CD4-positive, alpha-beta T cell (primary cell): ENCODE measurements at regions not wholly inside any gene's neighbourhood (a gene's known extent, or its start where the extent isn't known, plus 50 kb on each side); places are given as distances from the start of the nearest gene placed in this dataset.

ENCODE experiments used
- ATAC-seq: fragments of 200-7000 bp; cut with Tn5 transposase; one replicate; pipeline ENCODE4 v1.10.0; 2022; ENCODE audit warnings: mild to moderate bottlenecking; ENCODE audit not compliant: poor library complexity
- CTCF ChIA-PET: fragments of 350-600 bp; sonication (Branson Sonifier 250); formaldehyde crosslinking; loops from one replicate; lab custom pipeline; 2021; ENCODE audit warnings: antibody characterized with exemption, inconsistent platforms; lab: Charles Lee
- POLR2A ChIA-PET: fragments of 350-600 bp; sonication (Branson Sonifier 250); formaldehyde crosslinking; loops from one replicate; lab custom pipeline; 2021; ENCODE audit warnings: antibody characterized with exemption, inconsistent platforms; lab: Charles Lee
- DNase-seq, 14 experiments: peaks; one replicate each; pipeline ENCODE4 v3.0.0-alpha.2; 2013 to 2020; ENCODE audit warnings: mixed read lengths in 2 of 14
- H3K27ac ChIP-seq, 2 donors: one replicate each; pipeline versions ENCODE4 v1.5.1 to v1.7.0; 2013; ENCODE audit warnings: low read length in 2 of 2, low read depth in 1 of 2, mild to moderate bottlenecking in 1 of 2
- H3K27me3 ChIP-seq, 2 experiments: 1 replicate in 1 of 2; 2 replicates in 1 of 2; pipeline versions ENCODE4 v1.6.1 to v1.7.0; 2013; ENCODE audit warnings: low read length in 2 of 2, control low read depth in 1 of 2, mild to moderate bottlenecking in 1 of 2, moderate library complexity in 1 of 2; ENCODE audit not compliant: insufficient read depth in 2 of 2, control insufficient read depth in 1 of 2
- H3K36me3 ChIP-seq: one replicate; pipeline ENCODE4 v1.6.1; 2013; ENCODE audit warnings: low read length, control low read depth; ENCODE audit not compliant: insufficient read depth
- H3K4me1 ChIP-seq: one replicate; pipeline ENCODE4 v1.6.1; 2013; ENCODE audit warnings: low read length, control low read depth; ENCODE audit not compliant: insufficient read depth
- H3K4me3 ChIP-seq: one replicate; pipeline ENCODE4 v1.5.1; 2013; ENCODE audit warnings: mild to moderate bottlenecking, low read length, moderate library complexity
- H3K9me3 ChIP-seq, 2 experiments: 1 replicate in 1 of 2; 2 replicates in 1 of 2; pipeline versions ENCODE4 v1.6.1 to v1.7.0; 2013; ENCODE audit warnings: low read length in 2 of 2, mild to moderate bottlenecking in 2 of 2, control low read depth in 1 of 2, moderate library complexity in 1 of 2; ENCODE audit not compliant: control insufficient read depth in 1 of 2, insufficient read depth in 1 of 2
- H3K27ac Mint-ChIP-seq: one replicate; pipeline ENCODE4 v1.8.0; 2020; ENCODE audit warnings: mixed read lengths
- H3K27me3 Mint-ChIP-seq: one replicate; pipeline ENCODE4 v1.8.0; 2021; ENCODE audit warnings: mixed read lengths
- H3K36me3 Mint-ChIP-seq: one replicate; pipeline ENCODE4 v1.8.0; 2021; ENCODE audit warnings: low read depth, mixed read lengths
- H3K4me1 Mint-ChIP-seq: one replicate; pipeline ENCODE4 v1.8.0; 2021; ENCODE audit warnings: low read depth, mixed read lengths
- H3K4me3 Mint-ChIP-seq: one replicate; pipeline ENCODE4 v1.8.0; 2020; ENCODE audit warnings: mild to moderate bottlenecking, mixed read lengths
- H3K9me3 Mint-ChIP-seq: one replicate; pipeline ENCODE4 v1.8.0; 2020; ENCODE audit warnings: mixed read lengths
- intact Hi-C, 2 experiments: fragments of 100-400 bp; cut with DNase I in 1 of 2; cut with micrococcal nuclease in 1 of 2; formaldehyde crosslinking; loops; one replicate each; pipeline versions ENCODE4 v1.15.1 to v1.9.0; 2023 to 2025; cut with DNase I, micrococcal nuclease
- TF ChIP-seq, protein P1 (sequence below): fragments of 200-600 bp; IDR thresholded peaks from one replicate; pipeline ENCODE4 v1.8.0; 2022; ENCODE audit warnings: antibody characterized with exemption, mild to moderate bottlenecking

DNA sequence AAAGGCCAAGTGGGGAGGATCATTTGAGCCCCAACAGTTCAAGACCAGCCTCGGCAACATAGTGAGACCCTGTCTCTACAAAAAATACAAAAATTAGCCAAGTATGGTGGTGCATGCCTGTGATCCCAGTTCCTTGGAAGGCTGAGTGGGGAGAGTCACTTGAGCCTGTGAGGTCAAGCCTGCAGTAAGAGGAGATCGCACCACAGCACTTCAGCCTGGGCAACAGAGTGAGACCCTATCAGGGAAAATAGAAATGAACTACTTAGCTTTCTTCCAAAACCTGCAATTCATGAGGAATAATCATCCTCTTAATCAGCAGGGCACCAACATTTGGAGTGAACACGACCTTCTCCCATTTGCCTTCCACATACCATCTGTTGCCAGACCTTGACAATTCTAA lies 96.1 kb downstream of the OR2K2 start:
- Histone ChIP-seq H3K4me3 (no peak overlapping the region), H3K27me3 (no peaks in the 10 kb centered on the region), H3K4me1 (no peaks in the 10 kb centered on the region), H3K36me3 (no peaks in the 10 kb centered on the region), H3K9me3 (no peaks in the 10 kb centered on the region), H3K27ac (no peak overlapping the region)
- Mint-ChIP-seq H3K27me3 (no peaks in the 10 kb centered on the region), H3K4me3 (no peak overlapping the region), H3K36me3 (no peaks in the 10 kb centered on the region), H3K9me3 (no peaks in the 10 kb centered on the region), H3K4me1 (no peaks in the 10 kb centered on the region), H3K27ac (no peak overlapping the region)
- ChIA-PET POLR2A (no interaction called here), CTCF (no interaction called here)
- intact Hi-C loops: no loop called here
- TF ChIP-seq, protein P1, sequence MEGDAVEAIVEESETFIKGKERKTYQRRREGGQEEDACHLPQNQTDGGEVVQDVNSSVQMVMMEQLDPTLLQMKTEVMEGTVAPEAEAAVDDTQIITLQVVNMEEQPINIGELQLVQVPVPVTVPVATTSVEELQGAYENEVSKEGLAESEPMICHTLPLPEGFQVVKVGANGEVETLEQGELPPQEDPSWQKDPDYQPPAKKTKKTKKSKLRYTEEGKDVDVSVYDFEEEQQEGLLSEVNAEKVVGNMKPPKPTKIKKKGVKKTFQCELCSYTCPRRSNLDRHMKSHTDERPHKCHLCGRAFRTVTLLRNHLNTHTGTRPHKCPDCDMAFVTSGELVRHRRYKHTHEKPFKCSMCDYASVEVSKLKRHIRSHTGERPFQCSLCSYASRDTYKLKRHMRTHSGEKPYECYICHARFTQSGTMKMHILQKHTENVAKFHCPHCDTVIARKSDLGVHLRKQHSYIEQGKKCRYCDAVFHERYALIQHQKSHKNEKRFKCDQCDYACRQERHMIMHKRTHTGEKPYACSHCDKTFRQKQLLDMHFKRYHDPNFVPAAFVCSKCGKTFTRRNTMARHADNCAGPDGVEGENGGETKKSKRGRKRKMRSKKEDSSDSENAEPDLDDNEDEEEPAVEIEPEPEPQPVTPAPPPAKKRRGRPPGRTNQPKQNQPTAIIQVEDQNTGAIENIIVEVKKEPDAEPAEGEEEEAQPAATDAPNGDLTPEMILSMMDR: no peak
- DNase-seq (no peak), ATAC-seq (no peak)

DNA sequence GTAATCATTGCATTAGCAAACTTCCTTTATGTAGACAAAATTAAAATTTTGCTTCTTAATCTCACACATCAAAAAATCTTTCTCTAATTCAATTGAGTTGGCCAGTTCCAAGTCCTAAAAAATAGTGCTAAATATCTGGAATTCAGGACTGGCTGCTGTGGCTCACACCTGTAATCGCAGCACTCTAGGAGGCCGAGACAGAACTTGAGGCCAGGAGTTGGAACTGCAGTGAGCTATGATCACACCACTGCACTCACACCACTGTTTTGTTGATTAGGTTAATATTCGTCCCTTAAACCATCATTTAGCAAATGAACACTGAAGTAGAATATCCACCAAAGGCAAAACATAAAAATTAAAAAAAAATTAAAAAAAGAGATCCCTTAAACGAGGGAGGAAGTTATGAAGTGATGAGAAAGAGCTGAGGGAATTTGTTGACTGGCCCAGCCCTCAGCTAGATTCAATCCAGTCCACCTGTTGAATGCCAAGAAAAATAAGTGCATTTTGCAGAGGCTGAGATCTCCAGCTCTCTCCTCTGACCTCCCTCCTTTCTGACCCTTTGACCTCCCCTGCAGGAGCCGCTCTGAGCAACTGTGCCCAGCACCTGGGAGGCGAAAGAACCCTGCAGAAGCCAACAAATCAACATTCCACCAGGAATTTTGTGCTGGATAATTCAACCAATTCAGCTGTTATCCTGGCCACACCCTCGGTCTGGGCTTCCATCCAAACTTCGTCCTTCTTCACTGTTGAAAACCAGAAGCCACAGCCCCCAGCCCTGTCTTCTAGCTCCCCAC lies 96.8 kb downstream of the OR2K2 start:
- DNase-seq: no peak
- POLR2A ChIA-PET: no interaction called here
- Mint-ChIP-seq H3K27ac (no peak overlapping the region), H3K27me3 (no peaks in the 10 kb centered on the region), H3K36me3 (no peaks in the 10 kb centered on the region), H3K4me1 (no peaks in the 10 kb centered on the region), H3K4me3 (no peak overlapping the region), H3K9me3 (no peaks in the 10 kb centered on the region)
- Histone ChIP-seq H3K27ac (no peak overlapping the region), H3K36me3 (no peaks in the 10 kb centered on the region), H3K9me3 (no peaks in the 10 kb centered on the region), H3K27me3 (no peaks in the 10 kb centered on the region), H3K4me3 (no peak overlapping the region), H3K4me1 (no peaks in the 10 kb centered on the region)
- CTCF ChIA-PET: no interaction called here
- no peak for ATAC-seq
- intact Hi-C loops: no loop called here
- TF ChIP-seq, protein P1: no peak

DNA sequence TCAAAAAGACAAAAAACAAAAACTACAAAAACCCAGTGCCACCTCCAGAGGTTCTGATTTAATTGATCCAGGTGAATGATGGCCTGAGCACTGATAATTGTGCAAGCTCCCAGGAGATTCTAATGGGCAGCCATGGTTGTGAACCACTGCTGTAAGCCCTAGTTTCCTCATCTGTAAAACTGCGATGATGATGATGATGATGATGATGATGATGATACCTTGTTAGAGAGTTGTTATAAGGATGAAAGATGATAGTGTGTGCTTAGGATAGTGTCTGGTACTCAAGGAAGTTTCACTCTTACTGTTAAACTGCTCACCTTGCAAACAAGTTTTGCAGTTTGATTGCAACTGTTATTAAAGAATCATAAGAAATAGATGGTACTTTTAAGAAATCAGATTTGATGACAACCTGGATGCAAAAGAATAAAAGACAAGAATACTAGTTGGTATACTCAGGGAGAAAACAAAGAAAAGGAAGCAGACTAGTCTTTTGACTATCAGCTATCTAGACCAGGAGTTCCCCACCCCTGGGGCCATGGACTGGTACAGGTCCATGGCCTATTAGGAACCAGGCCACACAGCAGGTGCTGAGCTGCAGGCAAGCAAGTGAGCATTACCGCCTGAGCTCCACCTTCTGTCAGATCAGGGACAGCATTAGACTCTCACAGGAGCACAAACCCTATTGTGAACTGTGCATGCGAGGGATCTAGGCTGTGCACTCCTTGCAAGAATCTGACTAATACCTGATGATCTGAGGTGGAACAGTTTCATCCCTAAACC lies 98.0 kb downstream of the OR2K2 start:
- no peak overlapping the region for H3K27ac Mint-ChIP-seq
- no peaks in the 10 kb centered on the region for H3K27me3 ChIP-seq
- no peaks in the 10 kb centered on the region for H3K36me3 ChIP-seq
- no peak overlapping the region for H3K27ac ChIP-seq
- ChIA-PET CTCF (no interaction called here), POLR2A (no interaction called here)
- intact Hi-C loops: no loop called here
- no peaks in the 10 kb centered on the region for H3K4me1 Mint-ChIP-seq
- no peaks in the 10 kb centered on the region for H3K27me3 Mint-ChIP-seq
- no peaks in the 10 kb centered on the region for H3K4me1 ChIP-seq
- H3K36me3 Mint-ChIP-seq: no peaks in the 10 kb centered on the region
- no peak for ATAC-seq
- H3K9me3 ChIP-seq: no peaks in the 10 kb centered on the region
- no peak overlapping the region for H3K4me3 Mint-ChIP-seq
- H3K4me3 ChIP-seq: no peak overlapping the region
- TF ChIP-seq, protein P1: no peak
- no peak for DNase-seq
- no peaks in the 10 kb centered on the region for H3K9me3 Mint-ChIP-seq
